ENCODE measurements at regions not wholly inside any gene's neighbourhood (a gene's known extent, or its start where the extent isn't known, plus 50 kb on each side); places are given as distances from the start of the nearest gene placed in this dataset.
"Not testable (repeated sequence)": the region's sequence is repeated elsewhere in the genome, so short reads cannot be mapped to it uniquely, and the experiment has no call there.

GRCh38 chrY:22472027-22472426, 68.8 kb downstream of the RBMY1J start:
- H3K4me3 ChIP-seq; H3K27ac ChIP-seq; H3K4me1 ChIP-seq; H3K36me3 ChIP-seq; DNase-seq; H3K9me3 ChIP-seq; H3K27me3 ChIP-seq; intact Hi-C loops (cut with DNase I): not testable (repeated sequence)
- WGBS, 2 donors, result no CpG with 5 or more reads among the region's 1 CpG
- peak in 5 of 8 donors; percentile 46 to 93 (median 91) for ATAC-seq

DNA sequence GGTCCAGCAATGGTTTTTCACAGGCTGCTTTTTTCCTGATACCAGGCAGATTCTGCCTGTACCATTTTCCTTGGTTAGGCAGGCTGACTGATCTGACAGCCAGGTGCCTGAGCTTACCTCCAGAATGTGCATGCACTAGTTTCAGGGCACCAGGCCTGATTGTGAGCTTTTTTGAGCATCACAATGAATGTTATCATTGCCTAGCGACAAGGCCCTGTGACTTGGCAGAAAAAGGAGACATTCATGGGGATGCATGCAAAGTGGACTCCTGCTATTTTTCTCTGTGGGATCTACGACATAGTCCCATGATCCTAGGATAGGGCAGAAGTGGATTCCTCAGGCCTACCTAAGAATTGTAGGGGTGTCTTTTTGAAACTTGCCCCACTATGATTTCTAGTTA, 74.6 kb downstream of the RBMY1J start:
- DNase-seq; H3K27me3 ChIP-seq; H3K9me3 ChIP-seq; H3K27ac ChIP-seq; H3K36me3 ChIP-seq; H3K4me1 ChIP-seq; intact Hi-C loops (cut with DNase I); H3K4me3 ChIP-seq: not testable (repeated sequence)
- peak in 3 of 8 donors; percentile 57 to 73 (median 59) for ATAC-seq
- no CpG with 5 or more reads among the region's 2 CpGs for WGBS, 2 donors

GRCh38 chrY:22484465-22484864, 81.3 kb downstream of the RBMY1J start:
- H3K4me3 ChIP-seq; H3K27ac ChIP-seq; intact Hi-C loops (cut with DNase I); H3K27me3 ChIP-seq; H3K36me3 ChIP-seq; DNase-seq; H3K4me1 ChIP-seq; H3K9me3 ChIP-seq: not testable (repeated sequence)
- ATAC-seq, result peak in 2 of 8 donors; percentile 39 to 44
- WGBS, 2 donors, result no CpG with 5 or more reads among the region's 2 CpGs

DNA sequence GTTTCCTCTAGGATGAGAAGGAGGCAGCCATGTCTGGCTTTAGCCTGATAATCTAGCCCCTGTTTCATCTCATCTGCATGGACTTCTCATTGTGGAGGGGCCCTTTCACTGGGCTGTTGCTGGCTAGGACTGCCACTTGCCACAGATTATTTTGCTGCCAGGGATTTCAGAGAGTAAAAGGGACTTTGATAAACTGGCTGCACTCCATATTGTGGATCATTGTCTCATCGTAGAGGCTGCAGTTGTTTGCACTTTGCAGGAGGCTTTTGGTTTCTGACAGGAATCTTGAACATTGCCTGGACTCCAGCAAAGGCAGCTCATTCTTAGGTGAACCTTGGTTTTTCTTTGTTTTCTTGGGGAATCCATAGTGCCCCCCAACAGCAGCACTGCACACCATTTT, 85.5 kb downstream of the RBMY1J start:
- H3K4me1 ChIP-seq; H3K36me3 ChIP-seq; ATAC-seq; intact Hi-C loops (cut with DNase I); DNase-seq; H3K27ac ChIP-seq; H3K9me3 ChIP-seq; H3K27me3 ChIP-seq; H3K4me3 ChIP-seq: not testable (repeated sequence)
- whole genome bisulfite sequencing, 2 donors, result no CpG with 5 or more reads among the region's 1 CpG

DNA sequence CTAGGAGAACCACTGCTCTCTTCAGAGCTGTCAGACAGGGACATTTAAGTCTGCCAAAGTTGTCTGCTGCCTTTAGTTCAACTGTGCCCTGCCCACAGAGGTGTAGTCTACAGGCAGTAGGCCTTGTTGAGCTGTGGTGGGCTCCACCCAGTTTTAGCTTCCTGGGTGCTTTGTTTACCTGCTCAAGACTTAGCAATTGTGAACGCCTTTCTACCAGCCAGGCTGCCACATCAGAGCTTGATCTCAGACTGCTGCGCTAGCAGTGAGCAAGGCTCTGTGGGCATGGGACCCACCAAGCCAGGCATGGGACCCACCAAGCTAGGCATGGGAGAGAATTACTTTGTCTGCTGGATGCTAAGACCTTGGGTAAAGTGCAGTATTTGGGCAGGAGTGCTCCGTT, 96.5 kb downstream of the RBMY1J start:
- H3K27ac ChIP-seq; intact Hi-C loops (cut with DNase I); H3K9me3 ChIP-seq; H3K27me3 ChIP-seq; H3K36me3 ChIP-seq; ATAC-seq; H3K4me1 ChIP-seq; DNase-seq; H3K4me3 ChIP-seq: not testable (repeated sequence)
- WGBS, 2 donors, result no CpG with 5 or more reads among the region's 3 CpGs

DNA sequence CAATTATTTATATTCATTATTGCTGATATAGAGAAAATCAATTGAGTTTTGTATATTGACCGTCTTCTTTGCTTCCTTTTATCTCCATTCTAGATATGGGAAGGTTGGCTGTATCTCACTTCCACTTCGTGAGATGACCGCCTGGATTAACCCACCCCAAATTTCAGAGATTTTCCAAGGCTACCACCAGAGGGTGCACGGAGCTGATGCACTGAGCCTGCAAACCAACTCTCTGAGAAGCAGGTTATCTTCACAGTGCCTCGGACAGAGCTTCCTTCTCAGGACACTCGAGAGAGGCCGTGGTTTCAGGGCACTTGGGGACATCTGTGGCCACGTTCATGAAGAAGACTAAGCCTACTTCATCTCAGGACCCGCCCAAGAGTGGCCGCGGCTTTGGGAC, 110.5 kb downstream of the RBMY1J start:
- DNase-seq; H3K36me3 ChIP-seq; H3K9me3 ChIP-seq; H3K4me1 ChIP-seq; H3K4me3 ChIP-seq; H3K27ac ChIP-seq; H3K27me3 ChIP-seq; intact Hi-C loops (cut with DNase I); ATAC-seq: not testable (repeated sequence)
- WGBS, 2 donors, result no CpG with 5 or more reads among the region's 11 CpGs

- H3K4me1 ChIP-seq; H3K36me3 ChIP-seq; DNase-seq; H3K27ac ChIP-seq; H3K9me3 ChIP-seq; intact Hi-C loops (cut with DNase I); H3K27me3 ChIP-seq; H3K4me3 ChIP-seq: not testable (repeated sequence)
- peak in 3 of 8 donors; percentile 30 to 64 (median 57) for ATAC-seq
Measured at GRCh38 chrY:22525841-22526240, 122.6 kb downstream of the RBMY1J start.

DNA sequence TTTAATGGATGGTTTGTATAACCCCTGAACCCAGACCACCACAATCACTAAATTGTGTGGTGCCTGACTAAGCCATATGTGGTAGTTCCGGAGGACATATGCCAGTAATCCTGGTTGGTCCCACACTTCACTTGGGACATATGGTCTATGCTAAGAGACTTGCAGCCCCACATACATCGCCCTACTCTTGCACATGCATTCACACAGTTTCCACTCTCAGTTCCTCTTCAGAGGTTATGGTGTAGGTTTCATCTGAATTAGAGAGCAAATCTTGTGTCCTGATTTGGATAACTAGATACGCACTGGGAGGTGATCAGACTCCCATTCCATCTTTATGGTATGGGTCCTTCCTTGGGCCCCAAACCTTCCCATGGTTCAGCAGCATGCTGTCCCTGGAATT, 169.8 kb downstream of the RBMY1J start:
- ATAC-seq; H3K27me3 ChIP-seq; DNase-seq; H3K4me1 ChIP-seq; intact Hi-C loops (cut with DNase I); H3K36me3 ChIP-seq; H3K4me3 ChIP-seq; H3K9me3 ChIP-seq; H3K27ac ChIP-seq: not testable (repeated sequence)
- WGBS, 2 donors, result no CpG with 5 or more reads among the region's 3 CpGs

GRCh38 chrY:22598767-22599166, 195.6 kb downstream of the RBMY1J start:
- H3K27me3 ChIP-seq; H3K4me1 ChIP-seq; DNase-seq; H3K36me3 ChIP-seq; H3K27ac ChIP-seq; H3K4me3 ChIP-seq; H3K9me3 ChIP-seq; intact Hi-C loops (cut with DNase I); ATAC-seq: not testable (repeated sequence)
- 70 to 83% methylated on average over 2 of the region's 3 CpGs for WGBS, 2 donors

DNA sequence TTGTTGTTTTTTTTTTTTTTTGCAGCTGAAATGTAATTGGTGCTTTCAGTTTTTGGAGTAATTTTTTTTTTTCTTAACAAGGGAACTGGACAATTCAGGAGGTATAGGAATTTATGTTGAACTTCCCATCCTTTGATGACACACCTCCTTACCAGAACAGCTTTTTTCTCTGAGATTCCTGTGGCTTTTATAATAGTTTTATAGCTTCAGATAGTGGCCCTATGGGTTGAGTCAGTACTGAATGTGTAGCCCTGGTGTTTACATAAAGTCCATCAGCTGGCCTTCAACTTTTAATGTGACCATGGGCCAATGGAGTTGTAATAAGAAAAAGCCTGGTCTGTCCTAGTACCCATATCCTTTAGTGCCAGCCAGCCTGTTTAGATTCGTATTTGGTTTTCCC, 201.8 kb downstream of the RBMY1J start:
- WGBS, 2 donors, result 43 to 100% methylated on average over 1 of the region's 1 CpG
- H3K9me3 ChIP-seq; H3K4me3 ChIP-seq; H3K27ac ChIP-seq; H3K27me3 ChIP-seq; H3K36me3 ChIP-seq; intact Hi-C loops (cut with DNase I); H3K4me1 ChIP-seq; DNase-seq; ATAC-seq: not testable (repeated sequence)

- H3K27me3 ChIP-seq; H3K9me3 ChIP-seq; DNase-seq; H3K4me1 ChIP-seq; H3K36me3 ChIP-seq; H3K4me3 ChIP-seq; ATAC-seq; intact Hi-C loops (cut with DNase I); H3K27ac ChIP-seq: not testable (repeated sequence)
- WGBS, 2 donors, result no CpG with 5 or more reads among the region's 1 CpG
Measured at GRCh38 chrY:22605658-22606057, 202.4 kb downstream of the RBMY1J start.

GRCh38 chrY:22606889-22607288, 203.7 kb downstream of the RBMY1J start:
- H3K36me3 ChIP-seq; DNase-seq; H3K4me1 ChIP-seq; H3K9me3 ChIP-seq; H3K27me3 ChIP-seq; H3K27ac ChIP-seq; intact Hi-C loops (cut with DNase I); H3K4me3 ChIP-seq; ATAC-seq: not testable (repeated sequence)
- no CpG with 5 or more reads among the region's 4 CpGs for WGBS, 2 donors
